ENCODE measurements at regions not wholly inside any gene's neighbourhood (a gene's known extent, or its start where the extent isn't known, plus 50 kb on each side); places are given as distances from the start of the nearest gene placed in this dataset.

DNA sequence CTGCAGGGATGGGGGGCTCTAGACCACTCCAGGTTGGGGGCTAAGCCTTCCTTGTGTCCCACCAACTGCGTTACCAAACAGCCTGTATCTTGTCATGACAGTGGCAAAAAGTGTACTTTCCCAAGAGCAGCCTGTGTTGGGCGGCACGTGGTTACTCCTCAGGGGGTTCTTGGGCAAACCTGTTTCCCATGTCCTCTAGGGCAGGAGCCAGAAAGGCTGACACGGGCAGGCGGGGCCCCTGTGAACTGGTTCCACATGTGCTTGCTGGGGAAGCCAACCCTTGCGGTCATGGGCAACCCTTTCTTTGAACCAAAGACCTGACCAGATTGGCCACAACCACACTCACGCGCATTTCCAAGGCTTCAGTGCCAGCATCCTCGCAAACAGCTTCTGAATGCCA is 228.5 kb downstream of the RBFOX3 start:
- Histone ChIP-seq H3K4me1 (ENCODE audit: control insufficient read depth, insufficient read depth, low read length) (no peaks in the 10 kb centered on the region), H3K27ac (ENCODE audit: low read length) (no peak overlapping the region), H3K4me3 (ENCODE audit: low read length) (no peak overlapping the region), H3K27me3 (ENCODE audit: control insufficient read depth, insufficient read depth, low read length) (peaks cover 47% of the 10 kb centered on the region), H3K36me3 (ENCODE audit: control insufficient read depth, insufficient read depth, low read length) (no peaks in the 10 kb centered on the region), H3K9me3 (ENCODE audit: control insufficient read depth, low read depth, low read length) (no peaks in the 10 kb centered on the region)
- DNase-seq: no peak
- WGBS (ENCODE audit: insufficient coverage, low lambda C conversion rate): no CpG with 5 or more reads among the region's 9 CpGs

DNA sequence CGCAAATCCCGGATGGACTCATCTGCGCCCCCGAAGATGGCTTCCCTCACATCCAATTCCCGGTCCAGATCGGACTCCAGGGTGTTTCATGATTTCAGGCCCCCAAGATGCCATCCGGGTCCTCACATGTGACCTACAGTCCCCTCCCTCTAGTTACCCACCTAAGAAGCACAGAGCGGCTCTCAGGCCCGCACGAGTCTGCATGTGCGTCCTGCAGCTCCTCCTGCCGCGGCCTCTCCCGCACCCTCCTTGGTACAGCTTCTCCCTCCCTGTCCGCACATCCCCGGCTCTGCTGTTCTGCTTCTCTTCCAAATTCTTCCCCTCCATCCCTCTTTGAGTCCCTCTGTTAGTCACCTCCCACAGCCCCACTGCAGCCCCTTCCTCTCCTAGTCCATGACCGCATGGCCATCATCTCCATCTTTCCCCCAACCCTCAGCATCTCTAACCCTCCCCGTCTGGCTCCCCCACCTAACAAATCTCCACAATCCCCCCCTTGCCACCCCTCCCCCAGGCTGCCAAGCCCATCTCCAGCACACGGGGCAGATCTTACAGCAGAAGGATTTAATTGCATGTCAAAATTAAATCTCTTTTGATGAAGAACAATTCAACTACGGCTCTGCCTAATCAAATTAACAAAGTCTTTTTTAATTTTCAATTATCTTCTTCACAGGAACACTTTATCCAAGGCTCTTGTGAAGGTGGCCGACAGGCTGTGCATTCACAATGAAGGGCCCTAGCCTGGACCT is 231.0 kb downstream of the RBFOX3 start:
- Histone ChIP-seq H3K27ac (ENCODE audit: low read length) (no peak overlapping the region), H3K9me3 (ENCODE audit: control insufficient read depth, low read depth, low read length) (no peaks in the 10 kb centered on the region), H3K27me3 (ENCODE audit: control insufficient read depth, insufficient read depth, low read length) (peaks cover 65% of the 10 kb centered on the region), H3K4me1 (ENCODE audit: control insufficient read depth, insufficient read depth, low read length) (no peaks in the 10 kb centered on the region), H3K36me3 (ENCODE audit: control insufficient read depth, insufficient read depth, low read length) (no peaks in the 10 kb centered on the region), H3K4me3 (ENCODE audit: low read length) (no peak overlapping the region)
- WGBS (ENCODE audit: insufficient coverage, low lambda C conversion rate): no CpG with 5 or more reads among the region's 21 CpGs
- no peak for DNase-seq

DNA sequence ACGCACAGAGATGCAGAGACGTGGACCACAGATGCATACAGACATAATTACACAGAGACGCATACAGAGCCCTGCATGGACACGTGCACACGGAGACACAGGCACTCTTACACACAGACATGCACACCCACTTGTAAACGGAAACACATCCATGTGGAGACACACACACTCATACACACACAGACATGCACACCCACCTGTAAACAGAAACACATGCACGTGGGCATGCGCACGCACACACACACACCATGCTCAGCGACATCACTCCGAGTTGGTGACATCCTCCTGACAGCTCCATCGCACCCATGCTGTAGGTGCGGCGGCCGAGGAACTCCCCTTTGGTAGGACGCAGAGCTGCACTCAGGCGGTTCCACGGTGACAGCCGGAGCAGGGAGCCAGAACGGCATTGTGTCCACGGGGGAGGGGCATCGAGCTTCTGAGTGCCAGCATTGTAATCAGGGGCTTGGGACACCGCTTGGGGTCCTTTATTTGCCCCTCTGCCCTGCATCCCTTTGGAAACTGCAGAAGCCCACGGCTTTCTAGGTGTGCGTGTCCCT is 233.5 kb downstream of the RBFOX3 start:
- no peak overlapping the region for H3K27ac ChIP-seq (ENCODE audit: low read length)
- H3K27me3 ChIP-seq (ENCODE audit: control insufficient read depth, insufficient read depth, low read length): peaks cover 53% of the 10 kb centered on the region
- DNase-seq: no peak
- no peak overlapping the region for H3K4me3 ChIP-seq (ENCODE audit: low read length)
- no CpG with 5 or more reads among the region's 25 CpGs for WGBS (ENCODE audit: insufficient coverage, low lambda C conversion rate)
- peaks cover 6% of the 10 kb centered on the region for H3K4me1 ChIP-seq (ENCODE audit: control insufficient read depth, insufficient read depth, low read length)
- no peaks in the 10 kb centered on the region for H3K36me3 ChIP-seq (ENCODE audit: control insufficient read depth, insufficient read depth, low read length)
- H3K9me3 ChIP-seq (ENCODE audit: control insufficient read depth, low read depth, low read length): no peaks in the 10 kb centered on the region

DNA sequence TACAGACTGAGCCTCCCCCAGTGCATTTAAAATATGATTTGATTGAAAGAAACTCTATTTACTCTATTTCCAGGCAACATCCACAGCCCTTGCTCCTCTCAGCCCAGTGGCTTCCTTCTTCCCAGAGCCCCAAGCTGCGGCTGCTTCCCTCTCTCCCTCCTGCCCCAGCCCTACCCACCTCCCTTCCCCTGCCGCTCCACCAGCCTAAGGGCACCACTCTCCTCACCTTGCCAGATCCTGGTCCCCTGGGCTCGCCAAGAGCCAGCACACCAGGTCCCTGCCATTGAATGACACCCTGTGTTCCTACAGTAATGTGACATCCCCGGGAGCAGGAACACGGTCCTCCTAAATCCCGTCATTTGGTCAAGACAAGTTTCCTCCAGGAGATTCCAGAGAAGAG is 236.0 kb downstream of the RBFOX3 start:
- Histone ChIP-seq H3K4me1 (ENCODE audit: control insufficient read depth, insufficient read depth, low read length) (peaks cover 7% of the 10 kb centered on the region), H3K27ac (ENCODE audit: low read length) (no peak overlapping the region), H3K9me3 (ENCODE audit: control insufficient read depth, low read depth, low read length) (no peaks in the 10 kb centered on the region), H3K4me3 (ENCODE audit: low read length) (no peak overlapping the region), H3K36me3 (ENCODE audit: control insufficient read depth, insufficient read depth, low read length) (no peaks in the 10 kb centered on the region), H3K27me3 (ENCODE audit: control insufficient read depth, insufficient read depth, low read length) (peaks cover 41% of the 10 kb centered on the region)
- no peak for DNase-seq
- 80% methylated on average over 2 of the region's 6 CpGs for WGBS (ENCODE audit: insufficient coverage, low lambda C conversion rate)

DNA sequence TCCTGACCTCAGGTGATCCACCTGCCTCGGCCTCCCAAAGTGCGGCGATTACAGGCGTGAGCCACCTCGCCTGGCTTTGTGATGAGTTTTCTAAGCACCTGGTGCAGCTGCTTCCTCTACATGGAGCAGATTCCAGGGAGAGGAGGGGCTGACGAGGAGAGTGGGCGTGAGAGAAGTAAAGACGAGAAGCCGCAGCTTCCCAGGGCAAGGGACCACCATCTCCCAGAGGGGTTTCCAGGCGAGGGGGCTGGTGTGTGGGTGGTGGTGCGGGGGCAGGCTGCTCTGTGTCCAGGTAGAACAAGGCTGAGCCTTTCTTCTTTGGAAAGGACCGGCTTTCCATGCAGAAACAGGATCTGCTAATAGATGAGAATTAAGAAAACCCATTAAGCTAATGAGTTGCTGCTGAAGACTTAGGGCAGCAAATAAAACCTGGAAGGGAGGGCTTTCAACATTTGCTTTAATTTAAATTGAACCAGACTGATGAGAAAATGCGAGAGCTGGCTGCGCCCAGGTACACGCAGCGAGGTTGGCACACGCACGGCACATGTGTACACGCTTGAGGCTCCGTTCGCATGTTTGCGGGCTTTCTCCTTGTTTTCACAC is 236.7 kb downstream of the RBFOX3 start:
- H3K4me3 ChIP-seq (ENCODE audit: low read length): no peak overlapping the region
- peaks cover 36% of the 10 kb centered on the region for H3K27me3 ChIP-seq (ENCODE audit: control insufficient read depth, insufficient read depth, low read length)
- H3K27ac ChIP-seq (ENCODE audit: low read length): no peak overlapping the region
- WGBS (ENCODE audit: insufficient coverage, low lambda C conversion rate): no CpG with 5 or more reads among the region's 22 CpGs
- no peak for DNase-seq
- H3K9me3 ChIP-seq (ENCODE audit: control insufficient read depth, low read depth, low read length): no peaks in the 10 kb centered on the region
- H3K4me1 ChIP-seq (ENCODE audit: control insufficient read depth, insufficient read depth, low read length): peaks cover 7% of the 10 kb centered on the region
- no peaks in the 10 kb centered on the region for H3K36me3 ChIP-seq (ENCODE audit: control insufficient read depth, insufficient read depth, low read length)

DNA sequence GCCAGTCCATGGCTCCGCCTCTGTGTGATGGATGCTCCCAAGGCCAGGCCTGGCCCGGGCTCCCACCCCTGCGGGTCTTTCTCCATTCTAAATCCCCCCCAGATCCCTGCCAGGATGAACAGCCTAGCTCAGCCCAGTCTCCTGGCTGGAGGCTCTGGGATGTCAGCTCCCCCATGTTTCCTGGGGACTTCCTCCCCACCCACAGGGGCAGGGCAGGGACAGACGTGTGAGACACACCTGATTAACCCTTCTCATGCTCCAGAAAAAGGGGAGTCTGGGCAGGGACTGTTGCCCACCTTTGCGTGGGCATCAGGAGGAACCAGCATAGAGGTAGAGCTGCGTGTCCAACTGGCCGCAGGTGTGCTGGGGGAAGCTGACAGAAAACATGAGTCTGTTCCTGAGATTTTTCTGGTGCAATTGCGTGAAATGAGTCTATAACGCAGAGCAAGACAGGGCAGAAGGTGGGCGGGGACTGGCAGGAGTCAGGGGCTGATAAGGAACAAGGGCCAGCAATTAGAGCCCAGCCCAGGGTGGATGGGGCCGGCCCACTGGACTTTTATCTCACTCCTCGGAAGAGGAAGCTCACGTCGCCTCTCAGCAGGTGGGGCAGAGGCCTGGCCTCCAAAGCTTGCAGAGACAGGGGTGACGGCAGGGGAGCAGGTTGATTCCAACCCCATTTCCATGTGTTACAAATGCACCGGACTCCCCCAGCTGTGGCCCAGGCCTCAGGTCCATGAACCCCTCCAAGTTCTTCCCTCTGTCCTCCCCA is 238.2 kb downstream of the RBFOX3 start:
- peak; percentile 74 to 82 for DNase-seq
- H3K4me1 ChIP-seq (ENCODE audit: control insufficient read depth, insufficient read depth, low read length): peaks cover 7% of the 10 kb centered on the region
- H3K36me3 ChIP-seq (ENCODE audit: control insufficient read depth, insufficient read depth, low read length): no peaks in the 10 kb centered on the region
- WGBS (ENCODE audit: insufficient coverage, low lambda C conversion rate): 40% methylated on average over 1 of the region's 16 CpGs
- H3K27me3 ChIP-seq (ENCODE audit: control insufficient read depth, insufficient read depth, low read length): peaks cover 35% of the 10 kb centered on the region
- H3K27ac ChIP-seq (ENCODE audit: low read length): no peak overlapping the region
- H3K9me3 ChIP-seq (ENCODE audit: control insufficient read depth, low read depth, low read length): no peaks in the 10 kb centered on the region
- no peak overlapping the region for H3K4me3 ChIP-seq (ENCODE audit: low read length)

DNA sequence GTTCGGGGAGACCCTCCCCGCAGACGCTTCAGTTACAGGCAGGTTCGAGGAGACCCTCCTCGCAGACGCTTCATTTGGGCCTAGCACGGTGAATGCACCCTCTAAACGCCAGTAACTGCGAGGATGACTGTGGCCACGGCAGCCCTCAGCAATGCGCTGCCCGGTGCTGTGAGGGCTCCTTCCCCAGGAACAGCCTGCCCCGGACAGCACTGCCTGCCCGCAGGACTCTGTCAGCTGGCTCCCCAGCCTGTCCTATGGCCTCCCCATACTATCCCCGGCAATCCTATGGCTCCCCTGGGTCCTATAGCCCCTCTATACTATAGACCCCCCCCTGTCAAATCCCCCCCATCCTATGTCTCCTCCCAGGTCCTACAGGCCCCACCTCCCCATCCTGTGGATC is 238.9 kb downstream of the RBFOX3 start:
- no peak overlapping the region for H3K4me3 ChIP-seq (ENCODE audit: low read length)
- H3K9me3 ChIP-seq (ENCODE audit: control insufficient read depth, low read depth, low read length): no peaks in the 10 kb centered on the region
- H3K27ac ChIP-seq (ENCODE audit: low read length): no peak overlapping the region
- H3K4me1 ChIP-seq (ENCODE audit: control insufficient read depth, insufficient read depth, low read length): peaks cover 7% of the 10 kb centered on the region
- no CpG with 5 or more reads among the region's 15 CpGs for WGBS (ENCODE audit: insufficient coverage, low lambda C conversion rate)
- peaks cover 29% of the 10 kb centered on the region for H3K27me3 ChIP-seq (ENCODE audit: control insufficient read depth, insufficient read depth, low read length)
- H3K36me3 ChIP-seq (ENCODE audit: control insufficient read depth, insufficient read depth, low read length): no peaks in the 10 kb centered on the region
- DNase-seq: no peak

DNA sequence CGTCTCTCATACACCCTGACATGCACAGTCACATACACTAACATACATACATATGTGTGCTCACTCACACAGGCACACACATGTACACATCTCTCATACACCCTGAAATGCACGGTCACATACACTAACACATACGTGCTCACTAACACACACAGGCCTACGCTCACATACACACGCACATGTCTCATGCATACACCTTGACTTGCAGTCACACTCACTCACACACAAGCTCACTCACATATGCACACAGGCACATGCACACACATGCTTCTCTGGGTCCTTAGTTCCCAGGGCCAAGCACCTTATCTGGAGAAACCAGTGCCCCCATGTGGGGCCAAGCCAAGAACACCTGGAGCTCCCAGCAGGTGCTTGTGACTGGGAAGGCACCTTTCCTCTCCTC is 240.3 kb downstream of the RBFOX3 start:
- no peak for DNase-seq
- no peaks in the 10 kb centered on the region for H3K36me3 ChIP-seq (ENCODE audit: control insufficient read depth, insufficient read depth, low read length)
- H3K27me3 ChIP-seq (ENCODE audit: control insufficient read depth, insufficient read depth, low read length): peaks cover 29% of the 10 kb centered on the region
- peaks cover 7% of the 10 kb centered on the region for H3K4me1 ChIP-seq (ENCODE audit: control insufficient read depth, insufficient read depth, low read length)
- no peak overlapping the region for H3K4me3 ChIP-seq (ENCODE audit: low read length)
- no CpG with 5 or more reads among the region's 5 CpGs for WGBS (ENCODE audit: insufficient coverage, low lambda C conversion rate)
- no peak overlapping the region for H3K27ac ChIP-seq (ENCODE audit: low read length)
- no peaks in the 10 kb centered on the region for H3K9me3 ChIP-seq (ENCODE audit: control insufficient read depth, low read depth, low read length)

DNA sequence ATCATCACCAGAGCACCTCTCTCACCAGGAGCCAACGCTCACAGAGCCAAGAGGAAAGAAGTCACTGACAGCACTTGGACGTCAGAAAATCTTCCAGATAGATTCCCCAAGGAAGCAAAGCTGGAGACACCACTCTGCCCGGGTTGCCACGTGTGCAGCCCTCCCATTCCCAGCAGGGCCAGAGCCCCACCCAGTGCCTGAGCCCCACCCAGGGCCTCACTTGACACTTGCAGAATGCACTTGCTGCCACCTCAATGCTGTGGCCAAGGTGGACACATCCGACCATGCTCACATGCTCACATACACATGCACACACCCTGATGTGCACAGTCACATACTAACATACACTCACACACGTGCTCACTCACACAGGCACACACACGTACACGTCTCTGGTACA is 240.7 kb downstream of the RBFOX3 start:
- Histone ChIP-seq H3K27me3 (ENCODE audit: control insufficient read depth, insufficient read depth, low read length) (peaks cover 29% of the 10 kb centered on the region), H3K27ac (ENCODE audit: low read length) (no peak overlapping the region), H3K36me3 (ENCODE audit: control insufficient read depth, insufficient read depth, low read length) (no peaks in the 10 kb centered on the region), H3K4me3 (ENCODE audit: low read length) (no peak overlapping the region), H3K4me1 (ENCODE audit: control insufficient read depth, insufficient read depth, low read length) (peaks cover 7% of the 10 kb centered on the region), H3K9me3 (ENCODE audit: control insufficient read depth, low read depth, low read length) (no peaks in the 10 kb centered on the region)
- no CpG with 5 or more reads among the region's 8 CpGs for WGBS (ENCODE audit: insufficient coverage, low lambda C conversion rate)
- DNase-seq: no peak

DNA sequence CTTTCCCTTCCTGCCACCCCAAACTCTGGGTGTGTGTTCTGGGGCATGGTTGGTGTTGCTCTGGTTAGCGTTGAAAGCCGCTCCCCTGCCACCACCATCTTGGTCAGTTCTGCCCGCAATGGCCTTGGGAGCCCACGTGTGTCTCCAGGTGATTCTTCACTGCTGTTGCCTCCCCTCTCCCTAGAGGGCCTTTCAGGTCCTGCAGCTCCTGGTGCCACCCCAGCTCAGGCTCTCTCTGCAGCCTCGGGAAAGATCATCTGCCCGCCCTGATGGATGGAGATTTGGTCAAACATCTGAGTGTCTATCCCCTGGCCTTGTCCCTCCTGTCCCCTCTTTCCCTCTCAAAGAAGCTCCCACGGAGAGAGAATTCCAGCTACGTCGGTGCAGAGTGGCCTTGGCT is 241.3 kb downstream of the RBFOX3 start:
- peaks cover 31% of the 10 kb centered on the region for H3K27me3 ChIP-seq (ENCODE audit: control insufficient read depth, insufficient read depth, low read length)
- H3K4me3 ChIP-seq (ENCODE audit: low read length): no peak overlapping the region
- H3K9me3 ChIP-seq (ENCODE audit: control insufficient read depth, low read depth, low read length): no peaks in the 10 kb centered on the region
- no peak overlapping the region for H3K27ac ChIP-seq (ENCODE audit: low read length)
- no CpG with 5 or more reads among the region's 9 CpGs for WGBS (ENCODE audit: insufficient coverage, low lambda C conversion rate)
- no peaks in the 10 kb centered on the region for H3K36me3 ChIP-seq (ENCODE audit: control insufficient read depth, insufficient read depth, low read length)
- no peak for DNase-seq
- H3K4me1 ChIP-seq (ENCODE audit: control insufficient read depth, insufficient read depth, low read length): peaks cover 7% of the 10 kb centered on the region
